Activated CD4-positive, alpha-beta T cell treated with anti-CD3 and anti-CD28 coated beads, Interleukin-2, Interleukin-6, amounts not matched to agents 100 ng/mL and 50 ng/mL, durations not matched to agents 16 hours and 8 hours (primary cell): ENCODE measurements at regions not wholly inside any gene's neighbourhood (a gene's known extent, or its start where the extent isn't known, plus 50 kb on each side); places are given as distances from the start of the nearest gene placed in this dataset.
"Not testable (repeated sequence)": the region's sequence is repeated elsewhere in the genome, so short reads cannot be mapped to it uniquely, and the experiment has no call there.

Experiments
- DNase-seq: peaks from one replicate; pipeline ENCODE4 v3.0.0-alpha.2; 2020

DNA sequence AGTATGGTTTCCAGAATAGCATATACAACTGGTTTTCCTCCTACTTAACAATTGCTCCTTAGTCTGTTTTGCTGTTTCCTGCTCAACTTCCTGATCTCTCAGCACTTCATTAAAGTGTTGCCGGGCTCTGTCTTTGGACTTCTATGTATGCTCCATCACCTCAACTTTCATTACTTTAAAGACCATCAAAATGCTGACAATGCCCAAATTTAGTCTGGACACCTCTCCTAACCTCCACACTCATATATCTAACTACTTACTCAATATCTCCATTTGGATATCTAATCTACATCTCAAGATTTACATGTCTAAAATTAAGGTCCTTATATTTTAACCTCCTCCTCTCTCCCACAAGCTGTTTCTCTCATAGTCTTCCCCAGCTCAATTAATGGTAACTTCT is 54.4 kb upstream of the LGR5 start:
- no peak for DNase-seq

DNA sequence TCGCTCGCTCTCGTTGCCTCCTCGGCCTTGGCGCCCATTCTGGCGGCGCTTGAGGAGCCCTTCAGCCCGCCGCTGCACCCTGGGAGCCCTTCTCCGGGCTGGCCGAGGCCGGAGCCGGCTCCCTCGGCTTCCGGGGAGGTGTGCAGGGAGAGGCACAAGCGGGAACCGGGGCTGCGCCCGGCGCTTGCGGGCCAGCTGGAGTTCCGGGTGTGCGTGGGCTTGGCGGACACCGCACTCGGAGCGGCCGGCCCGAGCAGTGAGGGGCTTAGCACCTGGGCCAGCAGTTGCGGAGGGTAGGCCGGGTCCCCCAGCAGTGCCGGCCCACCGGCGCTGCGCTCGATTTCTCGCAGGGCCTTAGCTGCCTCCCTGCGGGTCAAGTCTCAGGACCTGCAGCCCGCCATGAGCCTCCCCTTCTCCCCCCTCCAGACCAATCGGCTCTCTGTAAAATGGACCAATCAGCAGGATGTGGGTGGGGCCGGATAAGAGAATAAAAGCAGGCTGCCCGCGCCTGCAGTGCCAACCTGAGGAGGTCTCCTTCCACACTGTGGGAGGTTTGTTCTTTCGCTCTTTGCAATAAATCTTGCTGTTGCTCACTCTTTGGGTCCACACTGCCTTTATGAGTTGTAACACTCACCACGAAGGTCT is 62.8 kb upstream of the LGR5 start:
- DNase-seq = not testable (repeated sequence)

DNA sequence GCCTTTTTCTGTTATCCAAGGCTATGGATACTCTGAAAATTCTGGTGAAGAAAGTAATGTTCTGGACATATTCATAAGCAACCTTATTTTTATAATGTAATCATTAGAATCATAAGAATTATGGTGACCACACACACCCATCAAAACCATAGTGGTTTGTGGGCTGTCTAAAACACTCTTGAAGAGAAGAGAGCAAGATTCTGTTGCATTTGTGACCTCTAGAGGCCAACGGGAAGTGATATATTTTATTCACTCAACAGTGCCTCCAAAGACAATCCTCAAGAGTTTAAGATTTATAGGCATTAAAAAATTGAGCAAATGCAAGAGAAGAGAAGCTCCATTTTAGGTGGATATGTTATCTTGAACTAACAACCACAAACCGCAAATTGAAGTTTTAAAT is 68.5 kb upstream of the LGR5 start:
- no peak for DNase-seq

DNA sequence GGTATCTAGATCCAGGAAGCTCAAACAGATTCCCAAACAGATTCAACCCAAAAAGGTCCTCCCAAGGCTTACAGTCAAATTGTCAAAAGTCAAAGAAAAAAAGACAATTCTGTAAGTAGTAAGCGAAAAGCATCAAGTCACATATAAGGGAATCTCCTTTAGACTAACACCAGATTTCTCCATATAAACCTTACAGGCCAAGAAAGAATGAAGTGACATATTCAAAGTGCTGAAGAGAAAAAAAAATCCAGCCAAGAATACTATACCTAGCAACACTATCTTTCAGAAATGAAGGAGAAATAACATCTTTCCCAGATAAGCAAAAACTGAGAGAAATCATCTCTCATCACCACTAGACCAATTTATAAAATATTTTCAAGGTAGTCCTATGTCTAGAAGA is 79.6 kb upstream of the LGR5 start:
- DNase-seq = no peak

DNA sequence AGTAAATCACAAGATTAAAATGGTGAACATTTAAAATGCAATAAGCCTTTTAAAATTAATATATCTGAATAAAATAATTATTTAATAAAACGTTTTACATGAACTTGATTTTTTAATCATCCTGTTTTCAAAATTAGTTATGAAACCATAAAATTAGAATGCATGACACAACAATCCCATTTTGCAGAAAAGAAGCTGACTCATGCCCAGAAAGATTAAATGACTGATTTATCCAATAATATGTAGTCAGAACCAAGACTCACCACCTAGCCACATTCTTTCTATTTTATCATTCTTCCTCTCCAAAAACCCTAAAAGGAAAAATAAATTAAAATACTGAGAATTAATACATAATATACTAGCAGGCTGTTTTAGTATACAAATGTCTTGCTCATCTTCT is 83.0 kb upstream of the LGR5 start:
- no peak for DNase-seq

DNA sequence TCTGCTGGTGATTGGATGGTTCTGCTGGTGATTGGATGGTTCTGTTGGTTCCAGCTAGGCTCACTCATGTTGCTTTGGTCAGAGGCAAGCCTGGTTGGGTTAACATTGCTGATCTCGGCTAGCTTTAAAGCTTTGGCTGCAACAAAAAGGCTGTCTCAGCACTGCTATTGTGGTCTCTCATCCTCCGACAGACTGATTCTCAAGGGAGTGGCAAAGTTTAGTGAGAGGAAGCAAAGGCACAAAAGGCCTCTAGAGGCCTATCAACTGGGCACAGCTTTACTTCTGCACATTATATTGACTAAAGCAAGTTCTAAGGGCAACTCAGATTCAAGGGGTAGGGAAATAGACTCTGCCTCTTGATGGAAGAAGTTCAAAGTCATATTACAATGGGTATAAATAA is 84.7 kb upstream of the LGR5 start:
- no peak for DNase-seq

DNA sequence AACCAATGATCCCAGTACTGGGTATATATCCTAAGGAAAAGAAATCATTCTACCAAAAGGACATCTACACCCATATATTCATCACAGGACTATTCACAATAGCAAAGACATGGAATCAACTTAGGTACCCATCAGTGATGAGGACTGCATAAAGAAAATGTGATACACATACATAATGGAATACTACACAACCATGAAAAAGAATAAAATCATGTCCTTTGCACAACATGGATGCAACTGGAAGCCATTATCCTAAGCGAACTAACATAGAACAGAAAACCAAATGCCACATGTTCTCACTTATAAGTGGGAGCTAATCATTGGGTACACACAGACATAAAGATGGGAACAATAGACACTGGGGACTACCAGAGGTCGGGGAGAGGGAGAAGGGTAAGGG is 86.0 kb upstream of the LGR5 start:
- no peak for DNase-seq

DNA sequence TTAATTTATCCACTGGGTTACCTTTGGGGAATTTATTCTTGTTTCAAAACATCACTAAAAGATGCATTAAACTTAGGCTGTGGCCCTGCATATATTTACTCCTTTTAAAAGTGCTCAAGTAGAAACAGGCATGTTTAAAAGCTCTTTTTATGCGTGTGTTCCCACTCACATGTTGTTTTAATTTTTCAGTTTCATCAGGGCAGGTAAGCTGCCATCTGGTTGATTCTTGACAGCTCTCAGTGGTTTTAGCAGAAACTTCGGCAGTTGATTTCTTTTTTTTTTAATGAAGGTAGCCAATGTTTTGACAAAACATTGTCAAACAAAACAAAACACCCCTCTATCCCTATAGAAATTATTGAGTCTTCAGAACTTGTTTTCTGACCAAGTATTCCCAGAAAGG is 89.6 kb upstream of the LGR5 start:
- no peak for DNase-seq

DNA sequence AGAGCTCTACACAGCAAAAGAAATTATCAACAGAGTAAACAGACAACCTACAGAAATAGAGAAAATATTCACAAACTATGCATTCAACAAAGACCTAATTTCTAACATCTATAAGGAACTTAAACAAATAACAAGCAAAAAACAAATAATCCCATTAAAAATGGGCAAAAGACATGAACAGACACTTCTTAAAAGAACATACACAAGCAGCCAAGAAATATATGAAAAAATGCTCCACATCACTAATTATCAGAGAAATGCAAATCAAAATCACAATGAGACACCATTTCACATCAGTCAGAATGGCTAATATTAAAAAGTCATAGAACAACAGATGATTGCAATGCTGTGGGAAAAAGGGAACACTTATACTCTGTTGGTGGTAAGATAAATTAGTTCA is 100.7 kb upstream of the LGR5 start:
- no peak for DNase-seq

DNA sequence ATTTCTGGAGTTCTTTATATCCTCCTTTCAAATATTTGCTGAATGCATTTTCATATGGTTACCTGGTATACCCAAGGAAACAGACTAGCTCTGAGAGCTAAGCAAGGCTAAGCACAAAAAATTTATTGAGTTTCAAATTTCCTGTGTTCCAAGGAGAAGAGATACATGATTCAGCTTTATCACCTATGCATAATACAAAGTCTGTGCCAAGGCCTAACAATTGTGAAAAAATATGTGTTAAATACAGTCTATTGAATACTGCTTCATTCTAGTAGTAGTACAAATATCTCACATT is 103.7 kb upstream of the LGR5 start:
- DNase-seq = no peak

DNA sequence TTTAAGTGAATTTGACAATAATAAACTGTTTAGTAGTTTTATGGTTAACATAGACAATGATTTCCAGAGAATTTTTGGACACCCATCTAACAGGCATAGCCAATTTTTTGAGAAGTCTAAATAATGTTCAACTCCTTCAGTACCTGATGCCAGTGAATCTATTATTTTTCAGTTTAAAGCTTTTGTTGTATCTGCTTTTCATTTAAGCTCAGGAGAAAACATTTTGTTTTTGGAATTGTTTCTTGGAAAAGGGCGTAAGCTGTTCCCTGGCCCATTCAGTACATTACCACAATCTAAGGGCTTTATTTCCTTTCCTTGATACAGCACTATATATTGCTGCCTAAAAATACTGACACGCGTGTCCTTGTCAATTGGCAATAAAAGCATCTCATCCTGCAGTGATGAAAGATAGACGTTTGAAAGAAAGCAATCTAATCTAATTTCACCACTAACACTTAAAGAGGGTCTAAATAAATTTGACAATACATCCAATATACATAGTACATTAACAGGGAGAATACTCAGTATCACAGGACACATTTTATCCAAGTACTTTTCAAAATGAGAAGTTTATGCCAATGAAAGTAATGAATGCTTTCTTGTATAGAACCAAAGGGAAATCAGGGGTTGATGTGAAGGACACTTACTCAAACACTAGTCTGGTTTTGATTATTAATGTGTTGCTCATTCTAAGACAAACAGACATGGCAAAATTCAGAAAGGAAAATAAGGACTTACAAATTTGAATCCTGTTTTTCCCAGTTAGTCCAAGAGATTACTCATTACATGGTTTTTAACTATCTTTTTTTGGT is 104.2 kb upstream of the LGR5 start:
- DNase-seq = no peak

DNA sequence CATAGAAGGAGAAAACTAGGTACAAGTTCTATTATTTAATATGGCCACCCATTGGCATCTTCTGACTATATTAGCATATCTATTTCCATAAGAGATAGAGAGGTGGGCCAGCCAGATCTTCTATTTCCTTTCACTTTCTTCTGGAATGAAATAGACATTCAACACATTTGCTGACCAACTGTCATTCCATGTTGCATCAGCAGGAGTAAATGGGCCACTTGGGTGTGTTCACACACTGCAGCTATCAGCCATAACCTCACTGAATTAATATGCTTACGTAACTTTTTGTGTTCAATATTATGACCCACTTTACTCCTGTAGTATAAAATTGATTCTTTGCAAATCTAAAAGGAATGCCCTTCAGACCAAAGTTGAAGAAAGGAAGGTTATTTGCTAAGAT is 106.2 kb upstream of the LGR5 start:
- no peak for DNase-seq

DNA sequence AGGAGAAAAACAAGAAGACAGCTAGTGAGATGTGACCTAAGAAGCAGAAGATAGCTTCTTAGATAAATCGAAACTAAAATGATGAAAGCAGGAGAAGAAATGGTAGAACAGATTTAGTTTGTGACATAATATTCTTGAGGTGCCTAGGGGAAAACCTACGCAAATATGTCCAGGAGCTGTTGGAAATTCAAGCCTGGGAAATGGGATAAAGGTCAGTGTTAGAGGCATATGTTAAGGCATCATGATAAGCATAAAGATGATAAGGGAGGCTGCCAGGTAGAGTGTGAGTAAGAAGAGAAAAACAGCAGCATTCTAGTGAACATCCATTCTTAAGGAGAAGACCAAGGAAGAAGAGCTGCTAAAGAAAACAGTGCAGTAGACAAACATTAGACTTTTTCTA is 109.6 kb upstream of the LGR5 start:
- DNase-seq = no peak

DNA sequence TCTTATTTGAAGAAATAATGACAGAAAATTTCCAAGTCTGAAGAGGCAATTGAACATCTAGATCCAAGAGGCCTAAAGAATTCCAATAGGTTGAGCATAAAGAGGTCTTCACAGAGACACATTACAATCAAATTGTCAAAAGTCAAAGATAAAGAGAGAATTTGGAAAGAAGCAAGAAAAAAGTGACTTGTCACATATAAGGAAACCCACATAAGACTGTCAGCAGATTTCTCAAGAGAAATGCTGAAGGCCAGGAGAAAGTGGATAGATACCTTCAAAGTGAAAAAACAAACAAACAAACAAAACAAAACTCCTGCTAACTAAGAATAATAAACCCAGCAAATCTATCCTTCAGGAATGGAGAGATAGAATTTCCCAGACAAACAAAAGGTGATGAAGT is 118.1 kb upstream of the LGR5 start:
- DNase-seq = no peak

DNA sequence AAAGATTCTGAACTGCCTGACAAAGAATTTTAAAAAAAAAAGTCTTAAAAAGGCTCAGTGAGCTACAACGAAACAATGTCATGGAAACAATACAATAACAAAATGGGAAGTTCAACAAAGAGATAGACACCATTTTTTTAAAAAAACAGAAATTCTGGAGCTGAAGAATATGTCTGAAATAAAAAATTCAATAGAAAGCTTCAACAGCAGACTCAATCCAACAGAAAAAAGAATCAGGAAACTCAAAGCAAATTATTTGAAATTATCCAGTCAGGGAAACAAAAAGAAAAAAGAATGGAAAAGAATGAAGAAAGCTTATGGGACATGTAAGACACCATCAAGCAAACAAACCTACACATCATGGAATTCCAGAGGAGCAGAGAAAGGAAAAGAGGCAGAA is 118.5 kb upstream of the LGR5 start:
- no peak for DNase-seq

DNA sequence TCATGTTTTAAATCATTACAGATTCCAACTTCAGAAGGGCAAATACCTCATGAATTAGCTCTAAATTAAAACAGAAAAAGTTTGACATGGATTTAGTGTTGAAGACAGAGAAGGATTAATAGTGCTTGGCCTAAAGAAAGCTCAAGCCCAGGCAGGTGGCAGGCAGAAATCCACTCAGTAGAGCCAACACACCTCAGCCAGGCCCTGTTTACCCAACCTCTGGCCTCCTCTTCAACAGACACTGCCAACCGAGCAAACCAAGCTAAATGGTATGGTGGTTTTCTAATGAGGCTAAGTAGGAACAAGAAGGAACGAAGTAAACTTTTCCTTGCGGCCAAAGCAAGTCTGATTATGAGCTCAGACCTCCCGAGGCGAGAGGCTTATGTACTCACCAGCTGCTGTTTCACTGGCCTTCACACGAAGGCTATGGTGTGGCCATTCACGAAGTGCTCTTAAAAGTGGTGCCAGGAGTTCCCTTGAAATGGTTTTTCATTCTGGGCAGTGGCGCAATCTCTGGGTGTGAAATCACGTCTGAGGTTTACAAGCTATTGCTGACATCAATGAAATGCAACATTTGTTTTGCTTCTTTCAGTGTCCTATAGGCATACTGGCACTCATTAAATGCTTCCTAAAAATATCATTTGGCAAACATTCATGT is 124.1 kb upstream of the LGR5 start:
- DNase-seq = no peak

DNA sequence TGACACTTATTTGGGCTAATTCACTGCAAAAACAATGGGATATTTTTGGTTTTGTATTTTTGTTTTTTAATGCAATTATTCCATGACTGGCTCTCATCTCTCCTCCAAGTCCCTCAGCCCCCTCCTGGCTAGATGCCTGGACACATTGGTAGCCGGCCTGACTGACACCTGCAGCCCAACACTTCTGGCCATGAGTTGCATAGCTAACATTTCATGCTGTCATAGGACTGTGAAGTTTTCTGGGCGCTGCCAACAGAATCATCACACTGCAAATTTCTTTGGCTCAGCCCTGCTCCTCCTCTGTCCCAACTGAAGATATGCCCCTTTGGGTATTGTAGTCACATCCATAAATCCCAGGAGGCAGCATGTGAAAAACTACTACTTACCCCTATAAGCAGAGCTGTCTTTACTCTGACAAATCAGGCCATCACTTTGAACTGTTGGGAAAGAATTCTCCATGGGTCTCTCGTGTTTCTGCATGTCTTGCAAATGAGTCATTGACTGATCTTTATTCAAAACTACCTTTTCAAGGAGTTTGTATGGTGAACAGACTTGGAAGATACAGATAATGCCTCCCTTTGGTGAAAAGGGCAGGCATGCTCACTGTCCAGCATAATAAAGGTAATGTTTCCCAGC is 126.7 kb upstream of the LGR5 start:
- DNase-seq = no peak

DNA sequence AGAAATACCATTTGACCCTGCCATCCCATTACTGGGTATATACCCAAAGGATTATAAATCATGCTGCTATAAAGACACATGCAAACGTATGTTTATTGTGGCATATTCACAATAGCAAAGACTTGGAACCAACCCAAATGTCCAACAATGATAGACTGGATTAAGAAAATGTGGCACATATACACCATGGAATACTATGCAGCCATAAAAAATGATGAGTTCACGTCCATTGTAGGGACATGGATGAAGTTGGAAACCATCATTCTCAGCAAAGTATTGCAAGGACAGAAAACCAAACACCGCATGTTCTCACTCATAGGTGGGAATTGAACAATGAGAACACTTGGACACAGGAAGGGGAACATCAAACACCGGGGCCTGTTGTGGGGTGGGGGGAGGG is 128.0 kb upstream of the LGR5 start:
- DNase-seq = not testable (repeated sequence)

DNA sequence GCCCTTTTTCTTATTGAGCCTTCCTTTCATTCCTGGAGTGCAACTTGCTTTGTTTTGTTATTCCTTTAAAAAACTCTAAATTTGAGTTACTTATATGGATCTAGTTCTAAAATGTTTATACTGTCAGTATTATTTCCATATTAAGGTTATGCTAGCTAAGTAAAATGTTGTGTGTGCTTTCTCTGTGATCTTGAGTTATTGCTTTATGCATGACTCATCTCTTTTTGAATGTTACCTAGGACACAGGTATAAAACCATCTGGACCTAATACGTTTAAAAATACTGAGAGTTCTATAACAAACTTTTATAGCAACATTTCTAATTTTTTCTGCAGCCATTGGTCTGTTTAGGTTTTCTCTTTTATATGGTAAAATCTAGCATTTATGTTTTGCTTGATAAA is 132.8 kb upstream of the LGR5 start:
- no peak for DNase-seq

DNA sequence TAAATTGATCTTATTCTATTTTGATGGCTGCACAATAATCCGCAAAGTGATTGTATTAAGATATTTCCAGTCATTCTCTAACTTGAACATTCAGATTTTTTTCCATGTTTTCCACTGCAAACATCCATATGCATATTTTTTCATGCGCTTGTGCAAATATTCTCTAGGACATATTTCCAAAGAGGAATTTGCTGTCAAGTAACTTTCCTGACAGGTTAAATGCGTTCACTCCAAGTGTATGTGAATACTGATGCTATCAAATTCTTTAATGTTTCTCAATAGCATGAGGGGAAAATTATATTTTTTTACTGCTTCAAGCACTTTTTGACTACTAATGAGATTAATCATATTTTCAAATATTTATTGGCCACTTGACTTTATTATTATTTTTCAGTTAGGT is 135.3 kb upstream of the LGR5 start:
- DNase-seq = no peak

DNA sequence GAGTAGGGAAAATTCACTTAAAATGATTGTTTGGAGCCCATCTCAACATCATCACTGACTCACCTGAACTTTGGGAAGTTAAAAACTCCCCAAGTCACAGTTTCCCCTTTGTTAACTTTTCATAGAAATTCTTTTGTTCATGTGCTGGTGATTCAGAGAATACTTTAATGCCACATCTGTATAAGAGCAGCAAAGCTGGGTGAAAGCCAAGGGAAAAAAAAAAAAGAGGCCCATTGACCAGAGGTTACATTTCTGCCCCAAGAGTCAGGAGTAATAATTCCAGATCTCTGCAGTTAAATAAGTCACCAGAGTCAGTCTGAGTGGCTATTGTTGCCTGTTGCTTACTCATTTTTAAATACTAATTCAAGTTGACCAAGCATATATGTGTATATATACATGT is 136.4 kb upstream of the LGR5 start:
- no peak for DNase-seq

DNA sequence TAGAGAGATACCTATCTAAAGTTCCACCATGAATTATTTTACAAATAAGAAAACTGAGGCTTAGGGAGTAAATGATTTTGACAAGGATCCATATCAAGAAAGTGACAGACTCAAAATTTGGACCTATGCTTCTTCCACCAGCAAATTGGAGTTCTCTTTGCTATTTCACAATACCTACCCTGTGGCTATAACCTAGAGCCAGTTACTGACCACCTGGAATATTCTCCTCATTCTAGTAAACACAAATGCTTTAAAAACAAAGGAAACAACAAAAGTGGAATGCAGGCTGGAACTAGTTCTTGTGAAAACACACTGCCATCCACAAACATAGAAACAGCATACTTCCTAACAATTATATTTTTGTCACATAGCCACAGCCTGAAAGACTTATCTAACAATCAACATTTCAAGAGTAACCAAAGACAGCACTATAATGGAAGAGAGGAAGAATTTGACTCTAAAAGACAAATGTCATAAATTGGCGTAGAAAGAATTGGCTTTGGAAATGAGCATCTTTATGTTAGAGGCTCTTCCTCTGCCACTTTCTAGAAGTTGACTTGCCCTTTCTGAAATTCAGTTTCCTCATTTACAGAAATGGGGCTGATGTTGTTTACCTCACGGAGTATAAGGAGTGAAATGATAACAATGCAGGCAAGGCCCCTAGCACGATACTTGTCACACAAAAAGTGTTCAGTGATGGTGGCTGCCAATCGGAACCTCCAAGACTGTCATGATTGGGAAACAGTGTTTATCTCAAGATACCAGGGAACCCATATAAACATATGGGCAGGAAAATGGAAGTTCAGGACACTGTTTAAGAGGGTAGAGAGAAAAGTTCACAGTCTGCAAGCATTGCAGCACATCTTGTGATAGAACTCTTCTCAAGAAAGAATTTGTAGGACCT is 138.6 kb upstream of the LGR5 start:
- no peak for DNase-seq
